IMR-90 (cell line): ENCODE measurements at regions not wholly inside any gene's neighbourhood (a gene's known extent, or its start where the extent isn't known, plus 50 kb on each side); places are given as distances from the start of the nearest gene placed in this dataset.

Source experiments
- ATAC-seq: fragments of 200-7000 bp; cut with Tn5 transposase; 2 replicates; pipeline ENCODE4 v1.9.1; 2020; ENCODE audit warnings: low read depth, mild to moderate bottlenecking, moderate library complexity
- BruUV-seq: library from RNA; stranded (reverse); fragments of 400-500 nt; replicated peaks from 2 replicates; lab custom pipeline; 2021; lab: Mats Ljungman, UMichigan
- CTCF ChIA-PET: fragments of 300-600 bp; formaldehyde crosslinking; extraction: SDS; loops from one replicate; lab custom pipeline; 2021; ENCODE audit warnings: antibody characterized with exemption; lab: Yijun Ruan, JAX
- POLR2A ChIA-PET: fragments of 300-600 bp; sonication (Branson Sonifier 250); formaldehyde crosslinking; loops from one replicate; lab custom pipeline; 2022; ENCODE audit warnings: antibody characterized with exemption; ENCODE audit not compliant: unreplicated experiment; lab: Charles Lee
- DNase-seq: peaks from one replicate; pipeline ENCODE4 v3.0.0; 2013
- H2AFZ ChIP-seq: replicated peaks from 2 replicates; pipeline ENCODE3; 2013; ENCODE audit warnings: low read length, mild to moderate bottlenecking; ENCODE audit not compliant: poor library complexity
- H2AK5ac ChIP-seq: 2 replicates; pipeline ENCODE4 v1.6.1; 2013; ENCODE audit warnings: low read depth, low read length, inconsistent platforms
- H2AK9ac ChIP-seq: replicated peaks from 2 replicates; pipeline ENCODE3; 2013; ENCODE audit warnings: mild to moderate bottlenecking, low read depth, low read length, moderate library complexity; ENCODE audit not compliant: poor library complexity
- H2BK120ac ChIP-seq: 2 replicates; pipeline ENCODE4 v1.6.1; 2013; ENCODE audit warnings: low read depth, low read length, inconsistent platforms
- H2BK15ac ChIP-seq: 3 replicates; pipeline ENCODE4 v1.6.1; 2013; ENCODE audit warnings: low read depth, low read length, inconsistent platforms
- H2BK20ac ChIP-seq: 2 replicates; pipeline ENCODE4 v1.6.1; 2013; ENCODE audit warnings: low read depth, mild to moderate bottlenecking, inconsistent platforms, low read length, moderate library complexity
- H2BK5ac ChIP-seq: 2 replicates; pipeline ENCODE4 v1.6.1; 2013; ENCODE audit warnings: mild to moderate bottlenecking, low read depth, low read length, inconsistent platforms; ENCODE audit not compliant: poor library complexity, severe bottlenecking
- H3K14ac ChIP-seq: replicated peaks from 2 replicates; pipeline ENCODE4 v1.6.1; 2013; ENCODE audit warnings: low read depth, low read length, inconsistent platforms
- H3K18ac ChIP-seq: 2 replicates; pipeline ENCODE4 v1.6.1; 2013; ENCODE audit warnings: low read depth, low read length, control low read depth
- H3K23ac ChIP-seq: 2 replicates; pipeline ENCODE4 v1.6.1; 2013; ENCODE audit warnings: low read depth, low read length, inconsistent platforms
- H3K27ac ChIP-seq: 2 replicates; pipeline ENCODE4 v1.5.1; 2013; ENCODE audit warnings: mild to moderate bottlenecking, control low read depth, low read length; ENCODE audit not compliant: insufficient read depth
- H3K27me3 ChIP-seq: 2 replicates; pipeline ENCODE4 v1.6.1; 2013; ENCODE audit warnings: low read length; ENCODE audit not compliant: control insufficient read depth, insufficient read depth
- H3K36me3 ChIP-seq: 2 replicates; pipeline ENCODE4 v1.6.1; 2013; ENCODE audit warnings: low read length, mixed read lengths; ENCODE audit not compliant: control insufficient read depth, insufficient read depth
- H3K4ac ChIP-seq: 2 replicates; pipeline ENCODE4 v1.6.1; 2013; ENCODE audit warnings: low read depth, low read length, inconsistent platforms
- H3K4me1 ChIP-seq: 2 replicates; pipeline ENCODE4 v1.6.1; 2013; ENCODE audit warnings: low read length, mixed read lengths; ENCODE audit not compliant: control insufficient read depth, insufficient read depth
- H3K4me2 ChIP-seq: 2 replicates; pipeline ENCODE4 v1.6.1; 2013; ENCODE audit warnings: low read depth, mild to moderate bottlenecking, control low read depth, low read length, moderate library complexity
- H3K4me3 ChIP-seq: 2 replicates; pipeline ENCODE4 v1.5.1; 2013; ENCODE audit warnings: low read depth, mild to moderate bottlenecking, control low read depth, low read length, moderate library complexity; ENCODE audit not compliant: insufficient read depth
- H3K56ac ChIP-seq: 2 replicates; pipeline ENCODE4 v1.6.1; 2013; ENCODE audit warnings: low read length, inconsistent platforms; ENCODE audit not compliant: insufficient read depth; ENCODE audit errors: extremely low read depth
- H3K79me1 ChIP-seq, 2 experiments: 2 replicates each; pipeline ENCODE4 v1.6.1; 2013; ENCODE audit warnings: low read length in 2 of 2, inconsistent platforms in 1 of 2, low read depth in 1 of 2
- H3K9ac ChIP-seq: 2 replicates; pipeline ENCODE4 v1.6.1; 2013; ENCODE audit warnings: low read depth, low read length, control low read depth
- H3K9me1 ChIP-seq: 2 replicates; pipeline ENCODE4 v1.6.1; 2013; ENCODE audit warnings: low read length, inconsistent platforms; ENCODE audit not compliant: insufficient read depth
- H3K9me3 ChIP-seq: 2 replicates; pipeline ENCODE4 v1.6.1; 2013; ENCODE audit warnings: low read length; ENCODE audit not compliant: control insufficient read depth, insufficient read depth
- H4K20me1 ChIP-seq: 2 replicates; pipeline ENCODE4 v1.6.1; 2013; ENCODE audit warnings: low read length, inconsistent platforms; ENCODE audit not compliant: insufficient read depth
- H4K5ac ChIP-seq: 2 replicates; pipeline ENCODE4 v1.6.1; 2013; ENCODE audit warnings: mild to moderate bottlenecking, low read depth, low read length, control low read depth
- H4K8ac ChIP-seq, 2 experiments: 2 replicates each; pipeline ENCODE4 v1.6.1; 2013; ENCODE audit warnings: low read depth in 2 of 2, low read length in 2 of 2, control low read depth in 1 of 2, inconsistent platforms in 1 of 2
- H4K91ac ChIP-seq: 2 replicates; pipeline ENCODE4 v1.6.1; 2013; ENCODE audit warnings: low read depth, low read length, inconsistent platforms; ENCODE audit not compliant: insufficient read depth
- BHLHE40 ChIP-seq: fragments of 150-350 bp; IDR thresholded peaks from 2 replicates; pipeline ENCODE4 v1.6.1; 2016; ENCODE audit warnings: mild to moderate bottlenecking, low read depth, low read length
- CEBPB ChIP-seq: IDR thresholded peaks from 2 replicates; pipeline ENCODE4 v1.6.1; 2012; ENCODE audit warnings: low read depth, low read length, improper control_type of control experiment
- CHD1 ChIP-seq: IDR thresholded peaks from 2 replicates; pipeline ENCODE4 v1.6.1; 2012; ENCODE audit warnings: low read depth, low read length, improper control_type of control experiment
- FOS ChIP-seq: fragments of 150-350 bp; IDR thresholded peaks from 2 replicates; pipeline ENCODE4 v1.6.1; 2016; ENCODE audit warnings: low read depth, low read length
- MAFK ChIP-seq: IDR thresholded peaks from 2 replicates; pipeline ENCODE4 v1.6.1; 2012; ENCODE audit warnings: low read depth, low read length, improper control_type of control experiment
- MAZ ChIP-seq: IDR thresholded peaks from 2 replicates; pipeline ENCODE4 v1.6.1; 2012; ENCODE audit warnings: low read depth, mild to moderate bottlenecking, low read length, improper control_type of control experiment, moderate library complexity, borderline replicate concordance
- NFE2L2 ChIP-seq: fragments of 150-350 bp; IDR thresholded peaks from 2 replicates; pipeline ENCODE4 v1.6.1; 2016; ENCODE audit warnings: low read depth, mild to moderate bottlenecking, low read length
- POLR2A ChIP-seq: IDR thresholded peaks from 2 replicates; pipeline ENCODE4 v1.6.1; 2012; ENCODE audit warnings: mild to moderate bottlenecking, low read depth, low read length
- RAD21 ChIP-seq: IDR thresholded peaks from 2 replicates; pipeline ENCODE4 v1.6.1; 2012; ENCODE audit warnings: low read length, improper control_type of control experiment
- RCOR1 ChIP-seq: IDR thresholded peaks from 2 replicates; pipeline ENCODE4 v1.6.1; 2012; ENCODE audit warnings: mild to moderate bottlenecking, low read length, improper control_type of control experiment; ENCODE audit not compliant: insufficient replicate concordance
- RFX5 ChIP-seq: IDR thresholded peaks from 2 replicates; pipeline ENCODE4 v1.8.0; 2012; ENCODE audit warnings: low read depth, mild to moderate bottlenecking, low read length, moderate library complexity
- SMC3 ChIP-seq: fragments of 150-350 bp; IDR thresholded peaks from 2 replicates; pipeline ENCODE4 v1.6.1; 2016; ENCODE audit warnings: low read depth, mild to moderate bottlenecking, antibody characterized with exemption, low read length, moderate library complexity
- WGBS, 2 experiments: methylation state at CpG; one replicate each; pipeline versions ENCODE4 v1.1.5 to v1.1.7; 2013; ENCODE audit warnings: missing lambda C conversion rate in 2 of 2; ENCODE audit not compliant: insufficient read length in 1 of 2; ENCODE audit errors: extremely low coverage in 2 of 2; 5-methylcytosine and 5-hydroxymethylcytosine counted together
- dilution Hi-C: fragments of 300-500 bp; cut with HindIII; formaldehyde crosslinking; loops from one replicate; pipeline ENCODE4 v1.14.3; 2018; ENCODE audit warnings: low sequenced_read_pairs; ENCODE audit not compliant: unreplicated experiment
- in situ Hi-C: fragments of 300-500 bp; cut with MboI; formaldehyde crosslinking; loops from 3 replicates; pipeline ENCODE4 v1.14.3; 2019; ENCODE audit warnings: low sequenced_read_pairs, inconsistent platforms, mixed read lengths
- intact Hi-C: fragments of 100-400 bp; cut with micrococcal nuclease; formaldehyde crosslinking; loops from 2 replicates; pipeline ENCODE4 v1.10.0; 2022
- TF ChIP-seq, protein P1 (sequence below): fragments of 150-350 bp; IDR thresholded peaks from 2 replicates; pipeline ENCODE4 v1.6.1; 2017; ENCODE audit warnings: mild to moderate bottlenecking, antibody characterized with exemption, low read length, low read depth
- TF ChIP-seq, protein P2 (sequence below): conservative IDR thresholded peaks from 2 replicates; pipeline ENCODE4 v1.5.1; 2012; ENCODE audit warnings: mild to moderate bottlenecking, low read depth, low read length, improper control_type of control experiment
- TF ChIP-seq, protein P3 (sequence below): fragments of 150-350 bp; IDR thresholded peaks from 2 replicates; pipeline ENCODE4 v1.6.1; 2016; ENCODE audit warnings: low read depth, mild to moderate bottlenecking, low read length, moderate library complexity, borderline replicate concordance

DNA sequence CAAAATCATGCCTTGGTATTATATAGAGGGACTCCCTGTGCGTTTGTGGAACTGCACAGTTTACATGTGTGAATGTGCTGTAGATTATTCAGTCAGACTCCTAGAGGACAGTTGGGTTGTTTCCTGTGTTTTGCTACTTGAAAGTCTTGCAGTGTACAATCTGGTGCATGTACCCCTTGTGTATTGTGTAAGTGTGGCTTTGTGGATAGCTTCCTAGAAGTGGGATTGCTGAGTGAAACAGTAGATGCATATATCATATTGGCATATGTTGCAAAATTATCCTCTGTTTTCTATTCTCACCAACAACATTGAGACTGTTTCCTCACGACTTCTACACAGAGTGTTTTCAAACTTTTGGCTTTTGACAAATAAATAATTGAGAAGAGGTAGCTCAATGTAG, 263.7 kb downstream of the MAP2K6 start:
- Histone ChIP-seq H3K9ac (no peak overlapping the region), H3K9me3 (0 out of 2 replicates have a peak, but pooled peaks cover 2% of the 10 kb centered on the region), H2BK15ac (no peak overlapping the region), H3K27me3 (no peaks in the 10 kb centered on the region), H4K8ac (no peak overlapping the region; a peak in 1 of 4 replicates), H3K79me1 (no peaks in the 10 kb centered on the region), H3K4me1 (peaks cover 1% of the 10 kb centered on the region; the same call in 1 of the 2 replicates), H3K14ac (no peak overlapping the region), H3K4me2 (no peak overlapping the region), H3K9me1 (no peaks in the 10 kb centered on the region), H3K4ac (no peak overlapping the region), H4K5ac (no peak overlapping the region), H2AK9ac (no peak overlapping the region), H2BK5ac (no peak overlapping the region), H3K23ac (no peak overlapping the region), H2BK120ac (no peak overlapping the region), H3K27ac (no peak overlapping the region), H4K91ac (no peak overlapping the region), H3K18ac (peak overlapping the region; percentile 78), H4K20me1 (no peaks in the 10 kb centered on the region), H3K4me3 (no peak overlapping the region), H3K36me3 (no peaks in the 10 kb centered on the region), H2BK20ac (no peak overlapping the region), H3K56ac (no peak overlapping the region), H2AK5ac (no peak overlapping the region), H2AFZ (no peak overlapping the region)
- in situ Hi-C loops, result no loop called here
- intact Hi-C loops, result no loop called here
- TF ChIP-seq, protein P1, sequence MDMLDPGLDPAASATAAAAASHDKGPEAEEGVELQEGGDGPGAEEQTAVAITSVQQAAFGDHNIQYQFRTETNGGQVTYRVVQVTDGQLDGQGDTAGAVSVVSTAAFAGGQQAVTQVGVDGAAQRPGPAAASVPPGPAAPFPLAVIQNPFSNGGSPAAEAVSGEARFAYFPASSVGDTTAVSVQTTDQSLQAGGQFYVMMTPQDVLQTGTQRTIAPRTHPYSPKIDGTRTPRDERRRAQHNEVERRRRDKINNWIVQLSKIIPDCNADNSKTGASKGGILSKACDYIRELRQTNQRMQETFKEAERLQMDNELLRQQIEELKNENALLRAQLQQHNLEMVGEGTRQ, result no peak
- TF ChIP-seq RAD21, result no peak
- TF ChIP-seq BHLHE40, result no peak
- TF ChIP-seq CEBPB, result no peak
- TF ChIP-seq MAFK, result no peak
- TF ChIP-seq SMC3, result no peak
- TF ChIP-seq MAZ, result no peak
- TF ChIP-seq RCOR1, result no peak
- TF ChIP-seq, protein P2, sequence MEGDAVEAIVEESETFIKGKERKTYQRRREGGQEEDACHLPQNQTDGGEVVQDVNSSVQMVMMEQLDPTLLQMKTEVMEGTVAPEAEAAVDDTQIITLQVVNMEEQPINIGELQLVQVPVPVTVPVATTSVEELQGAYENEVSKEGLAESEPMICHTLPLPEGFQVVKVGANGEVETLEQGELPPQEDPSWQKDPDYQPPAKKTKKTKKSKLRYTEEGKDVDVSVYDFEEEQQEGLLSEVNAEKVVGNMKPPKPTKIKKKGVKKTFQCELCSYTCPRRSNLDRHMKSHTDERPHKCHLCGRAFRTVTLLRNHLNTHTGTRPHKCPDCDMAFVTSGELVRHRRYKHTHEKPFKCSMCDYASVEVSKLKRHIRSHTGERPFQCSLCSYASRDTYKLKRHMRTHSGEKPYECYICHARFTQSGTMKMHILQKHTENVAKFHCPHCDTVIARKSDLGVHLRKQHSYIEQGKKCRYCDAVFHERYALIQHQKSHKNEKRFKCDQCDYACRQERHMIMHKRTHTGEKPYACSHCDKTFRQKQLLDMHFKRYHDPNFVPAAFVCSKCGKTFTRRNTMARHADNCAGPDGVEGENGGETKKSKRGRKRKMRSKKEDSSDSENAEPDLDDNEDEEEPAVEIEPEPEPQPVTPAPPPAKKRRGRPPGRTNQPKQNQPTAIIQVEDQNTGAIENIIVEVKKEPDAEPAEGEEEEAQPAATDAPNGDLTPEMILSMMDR, result no peak
- TF ChIP-seq, protein P3, sequence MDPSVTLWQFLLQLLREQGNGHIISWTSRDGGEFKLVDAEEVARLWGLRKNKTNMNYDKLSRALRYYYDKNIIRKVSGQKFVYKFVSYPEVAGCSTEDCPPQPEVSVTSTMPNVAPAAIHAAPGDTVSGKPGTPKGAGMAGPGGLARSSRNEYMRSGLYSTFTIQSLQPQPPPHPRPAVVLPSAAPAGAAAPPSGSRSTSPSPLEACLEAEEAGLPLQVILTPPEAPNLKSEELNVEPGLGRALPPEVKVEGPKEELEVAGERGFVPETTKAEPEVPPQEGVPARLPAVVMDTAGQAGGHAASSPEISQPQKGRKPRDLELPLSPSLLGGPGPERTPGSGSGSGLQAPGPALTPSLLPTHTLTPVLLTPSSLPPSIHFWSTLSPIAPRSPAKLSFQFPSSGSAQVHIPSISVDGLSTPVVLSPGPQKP, result no peak
- no peak for TF ChIP-seq FOS
- no peak for TF ChIP-seq RFX5
- no peak for TF ChIP-seq CHD1
- no peak for TF ChIP-seq POLR2A
- no peak for TF ChIP-seq NFE2L2
- ChIA-PET POLR2A (no interaction called here), CTCF (interaction anchor here (0.6 kb wide), 1 partner anchor 121 kb away, joined by 5 read pairs; no protein-coding TSS in a partner anchor)
- DNase-seq (no peak), ATAC-seq (no peak)
- no TSS peak for BruUV-seq
- WGBS, 2 experiments, result no CpG with 5 or more reads among the region's 2 CpGs
- dilution Hi-C loops, result no loop called here
